GM19395 (cell line): ENCODE measurements at regions not wholly inside any gene's neighbourhood (a gene's known extent, or its start where the extent isn't known, plus 50 kb on each side); places are given as distances from the start of the nearest gene placed in this dataset.

Experiments used
- ATAC-seq: cut with Tn5 transposase; IDR thresholded peaks from one replicate; pipeline ENCODE4 v1.9.1; 2021; ENCODE audit warnings: mild to moderate bottlenecking, moderate library complexity; ENCODE audit not compliant: unreplicated experiment

DNA sequence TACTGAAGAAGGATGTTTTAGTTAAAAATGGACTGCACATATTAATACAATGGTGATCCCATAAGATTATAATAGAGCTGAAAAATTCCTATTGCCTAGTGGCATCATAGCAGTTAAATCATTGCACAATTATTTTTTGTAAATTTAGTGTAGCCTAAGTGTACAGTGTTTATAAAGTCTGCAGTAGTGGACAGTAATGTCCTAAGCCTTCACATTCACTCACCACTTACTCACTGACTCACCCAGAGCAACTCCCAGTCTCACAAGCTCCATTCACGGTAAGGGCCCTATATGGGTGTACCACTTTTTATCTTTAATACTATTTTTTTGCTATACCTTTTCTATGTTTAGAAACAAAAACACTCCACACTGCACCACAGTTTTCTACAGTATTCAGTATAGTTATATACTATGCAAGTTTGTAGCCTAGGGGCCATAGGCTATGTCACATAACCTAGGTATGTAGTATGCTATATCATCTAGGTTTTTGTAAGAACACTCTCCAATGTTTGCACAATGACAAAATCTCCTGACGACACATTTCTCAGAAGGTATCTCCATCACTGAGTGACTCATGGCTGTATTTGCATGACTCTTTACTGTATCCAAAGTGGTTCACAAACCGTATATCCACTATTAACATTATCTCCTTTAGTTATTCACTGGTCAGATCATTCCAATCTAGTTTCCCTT, 536.0 kb downstream of the KLF12 start:
- no peak for ATAC-seq

DNA sequence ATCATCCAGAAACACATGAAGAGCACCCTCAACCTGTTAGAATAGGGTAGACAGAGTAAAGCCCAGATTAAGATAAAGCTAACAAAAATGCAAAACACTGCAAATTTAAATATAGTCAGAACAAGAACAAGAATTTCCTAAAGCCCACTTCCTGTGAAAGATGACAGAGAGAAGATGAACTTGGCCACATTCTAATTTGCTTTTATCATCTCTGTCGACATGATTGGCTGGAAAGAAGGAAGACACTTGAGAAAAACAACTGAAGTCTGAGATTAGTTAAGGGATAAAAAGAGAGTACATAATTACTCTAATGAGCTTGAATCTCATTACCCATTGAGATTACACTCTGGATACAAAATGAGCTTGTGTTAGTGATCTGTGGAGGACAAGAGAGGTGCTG, 537.6 kb downstream of the KLF5 start:
- no peak for ATAC-seq

- ATAC-seq = no peak
Observed at GRCh38 chr13:73593199-73593765, 534.5 kb downstream of the KLF5 start.

GRCh38 chr13:73591861-73592260, 533.1 kb downstream of the KLF5 start:
- no peak for ATAC-seq

- ATAC-seq = no peak
Observed at GRCh38 chr13:73590795-73591194, 532.0 kb downstream of the KLF5 start.

GRCh38 chr13:73585236-73585635, 526.4 kb downstream of the KLF5 start:
- ATAC-seq = no peak

- ATAC-seq = no peak
Observed at GRCh38 chr13:73583331-73583730, 524.5 kb downstream of the KLF5 start.

GRCh38 chr13:73580513-73581267, 521.9 kb downstream of the KLF5 start:
- ATAC-seq = no peak

- no peak for ATAC-seq
Observed at GRCh38 chr13:73579574-73580274, 520.9 kb downstream of the KLF5 start.

DNA sequence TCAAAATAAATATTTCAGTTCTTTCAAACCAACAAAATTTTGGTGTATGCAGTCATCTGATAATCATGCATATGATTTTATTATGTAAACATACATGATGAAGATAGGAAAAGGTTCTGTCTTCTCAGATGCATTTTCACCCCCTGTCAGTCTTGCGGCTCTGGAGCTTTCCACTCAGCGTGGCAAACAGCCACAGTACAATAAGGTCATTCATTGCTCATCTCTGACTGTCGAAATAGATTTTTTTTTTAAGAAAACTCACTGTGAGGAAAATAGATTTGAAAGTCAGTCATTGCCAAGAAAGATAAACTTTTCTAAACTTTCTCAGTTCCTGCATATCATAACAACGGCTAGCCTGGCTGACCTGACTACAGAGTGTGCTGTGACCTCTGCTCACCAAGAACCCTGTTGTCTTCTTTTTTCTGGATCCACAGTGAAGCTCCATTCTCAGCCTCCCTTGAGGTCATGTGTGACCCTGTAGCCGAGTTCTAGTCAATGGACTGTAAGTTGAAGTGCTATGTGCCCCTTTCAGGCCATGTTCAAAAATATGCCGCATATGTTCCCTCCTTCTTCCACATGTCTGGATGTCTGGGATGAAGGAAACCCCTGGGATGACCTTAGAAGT, 519.6 kb downstream of the KLF5 start:
- no peak for ATAC-seq

GRCh38 chr13:73576291-73576690, 517.5 kb downstream of the KLF5 start:
- no peak for ATAC-seq

DNA sequence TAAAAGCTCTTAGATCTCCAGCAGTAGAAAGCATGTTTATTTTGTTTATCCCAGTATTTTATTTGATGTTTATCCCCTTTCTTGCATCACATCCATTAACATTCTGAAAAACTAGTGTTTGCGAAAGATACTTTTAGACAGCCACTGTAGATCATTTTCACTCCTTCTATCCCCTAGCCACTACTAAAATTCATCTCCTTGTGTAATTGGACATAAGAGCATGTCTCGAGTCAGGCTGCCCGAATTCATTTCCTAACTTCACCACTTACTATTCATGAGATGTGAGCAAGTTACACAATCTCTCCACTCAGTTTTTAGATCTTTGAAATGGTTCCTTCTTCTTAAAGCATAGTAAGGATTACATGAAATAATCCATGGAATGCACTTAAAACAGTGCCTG, 514.0 kb downstream of the KLF5 start:
- no peak for ATAC-seq

DNA sequence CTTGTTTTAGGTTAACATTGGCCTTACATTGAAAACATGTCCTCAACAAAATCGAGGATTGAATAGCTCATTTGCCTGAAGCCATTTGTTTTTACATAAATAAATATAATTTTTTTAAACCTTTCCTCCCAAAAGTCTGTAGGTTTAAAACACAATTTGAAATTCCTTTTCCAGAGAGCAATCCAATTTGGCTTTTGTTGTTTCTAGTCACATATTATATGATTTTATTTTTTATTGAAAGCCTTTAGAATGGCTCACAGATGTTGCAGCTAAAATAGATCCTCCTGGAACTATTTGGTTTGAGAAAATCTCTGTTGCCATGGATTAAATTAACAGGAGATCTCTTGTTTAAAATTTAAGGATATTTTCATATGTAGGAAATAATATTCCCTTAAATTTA, 512.6 kb downstream of the KLF5 start:
- ATAC-seq = no peak

DNA sequence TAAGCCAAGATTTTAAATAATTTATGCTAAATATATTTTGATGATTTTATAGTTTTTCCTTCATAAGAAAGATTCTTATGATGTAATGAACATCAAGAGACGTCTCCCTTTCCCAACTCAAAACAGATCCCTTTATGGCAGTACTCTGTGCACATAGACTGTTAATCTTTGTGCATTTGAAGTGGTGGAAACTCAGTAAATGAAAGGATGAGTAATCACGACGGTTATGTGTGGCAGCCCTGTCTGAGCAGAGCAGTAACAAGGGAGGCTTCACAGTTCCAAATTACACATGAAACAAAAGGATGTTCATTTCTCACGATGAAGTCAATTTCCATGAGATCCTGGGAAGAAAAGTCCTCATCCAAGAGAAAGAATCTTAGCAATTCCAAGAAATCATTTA, 498.1 kb downstream of the KLF5 start:
- ATAC-seq = no peak

GRCh38 chr13:73556128-73556527, 497.3 kb downstream of the KLF5 start:
- ATAC-seq = no peak

- ATAC-seq = no peak
Observed at GRCh38 chr13:73551736-73552135, 492.9 kb downstream of the KLF5 start.

GRCh38 chr13:73549717-73550116, 490.9 kb downstream of the KLF5 start:
- ATAC-seq = no peak

GRCh38 chr13:73548449-73548848, 489.6 kb downstream of the KLF5 start:
- no peak for ATAC-seq

GRCh38 chr13:73547239-73547638, 488.4 kb downstream of the KLF5 start:
- no peak for ATAC-seq

DNA sequence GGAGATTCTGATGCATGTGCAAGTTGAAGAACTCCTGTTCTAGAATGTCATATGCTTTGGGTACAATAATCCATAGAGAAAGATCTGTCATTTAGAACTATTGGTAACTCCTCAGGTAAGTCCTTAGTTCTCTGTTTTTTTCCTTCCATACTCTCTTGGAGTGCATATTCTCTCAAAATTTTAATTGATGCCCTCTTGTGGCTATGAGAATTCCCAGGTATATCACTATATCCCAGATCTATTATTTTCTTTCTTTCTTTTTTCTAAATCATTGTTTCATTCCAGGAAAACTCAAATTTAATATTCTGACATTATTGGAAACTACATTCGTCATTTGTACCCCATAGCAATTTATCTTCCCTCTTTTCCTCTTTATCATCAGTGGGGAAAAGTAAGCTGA, 485.4 kb downstream of the KLF5 start:
- no peak for ATAC-seq

DNA sequence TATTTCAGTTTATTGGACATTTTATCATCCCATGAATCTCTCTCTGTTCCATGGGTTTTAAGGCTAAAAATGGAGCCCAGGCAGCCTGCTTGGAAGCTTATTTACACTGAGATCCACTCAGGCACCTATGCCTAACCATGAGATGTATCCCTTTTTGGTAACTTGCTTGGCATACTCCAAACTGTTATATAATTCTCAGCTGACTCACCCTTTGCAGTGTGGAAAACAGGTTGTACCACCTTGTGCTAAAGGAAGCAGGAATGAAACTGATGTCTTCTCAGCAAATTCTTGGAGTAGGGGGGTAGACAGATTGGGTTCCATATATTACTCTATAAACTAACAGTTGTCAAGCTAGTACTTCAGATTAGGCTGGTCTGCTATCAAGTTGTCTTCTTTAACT, 483.6 kb downstream of the KLF5 start:
- no peak for ATAC-seq
